GM12875 (cell line): ENCODE measurements at regions not wholly inside any gene's neighbourhood (a gene's known extent, or its start where the extent isn't known, plus 50 kb on each side); places are given as distances from the start of the nearest gene placed in this dataset.

Source experiments
- H3K4me3 ChIP-seq: one replicate; pipeline ENCODE4 v1.5.1; 2011; ENCODE audit warnings: low read depth, low read length, control low read depth
- TF ChIP-seq, protein P1 (sequence below): IDR thresholded peaks from 2 replicates; pipeline ENCODE4 v1.5.1; 2011; ENCODE audit warnings: low read depth, mild to moderate bottlenecking, control low read depth, inconsistent platforms, low read length, moderate library complexity, borderline replicate concordance; ENCODE audit not compliant: insufficient read depth

DNA sequence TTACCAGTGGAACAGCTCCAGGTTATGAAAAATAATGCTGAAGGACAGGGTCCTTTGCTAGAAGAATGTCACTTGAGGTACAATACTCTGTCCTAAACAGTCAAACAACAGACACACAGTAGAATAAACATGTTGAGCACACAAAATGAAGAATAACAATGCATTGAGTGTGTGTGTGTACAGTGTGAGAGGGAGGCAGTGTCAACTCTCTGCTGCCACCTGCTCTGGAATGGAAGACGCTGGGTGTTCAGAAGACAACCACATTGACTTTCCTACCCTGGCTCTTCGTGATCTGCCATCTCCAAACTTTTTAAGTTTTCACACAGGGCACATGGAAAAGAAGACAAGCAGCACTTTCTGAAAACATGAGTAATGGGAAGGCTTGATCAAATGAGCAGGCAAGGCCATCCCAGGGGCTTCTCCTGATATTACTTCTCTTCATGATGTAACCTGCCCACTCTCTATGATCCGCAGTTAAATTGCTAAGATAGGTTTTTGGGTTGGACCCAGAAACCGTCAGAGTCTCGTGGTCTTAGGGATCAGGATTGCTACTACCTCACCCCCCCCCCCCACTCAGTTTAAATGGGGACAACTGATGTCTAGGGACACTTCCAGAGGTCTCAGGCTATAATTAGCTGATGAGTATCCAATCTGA is 533.2 kb upstream of the TNP1 start:
- TF ChIP-seq, protein P1, sequence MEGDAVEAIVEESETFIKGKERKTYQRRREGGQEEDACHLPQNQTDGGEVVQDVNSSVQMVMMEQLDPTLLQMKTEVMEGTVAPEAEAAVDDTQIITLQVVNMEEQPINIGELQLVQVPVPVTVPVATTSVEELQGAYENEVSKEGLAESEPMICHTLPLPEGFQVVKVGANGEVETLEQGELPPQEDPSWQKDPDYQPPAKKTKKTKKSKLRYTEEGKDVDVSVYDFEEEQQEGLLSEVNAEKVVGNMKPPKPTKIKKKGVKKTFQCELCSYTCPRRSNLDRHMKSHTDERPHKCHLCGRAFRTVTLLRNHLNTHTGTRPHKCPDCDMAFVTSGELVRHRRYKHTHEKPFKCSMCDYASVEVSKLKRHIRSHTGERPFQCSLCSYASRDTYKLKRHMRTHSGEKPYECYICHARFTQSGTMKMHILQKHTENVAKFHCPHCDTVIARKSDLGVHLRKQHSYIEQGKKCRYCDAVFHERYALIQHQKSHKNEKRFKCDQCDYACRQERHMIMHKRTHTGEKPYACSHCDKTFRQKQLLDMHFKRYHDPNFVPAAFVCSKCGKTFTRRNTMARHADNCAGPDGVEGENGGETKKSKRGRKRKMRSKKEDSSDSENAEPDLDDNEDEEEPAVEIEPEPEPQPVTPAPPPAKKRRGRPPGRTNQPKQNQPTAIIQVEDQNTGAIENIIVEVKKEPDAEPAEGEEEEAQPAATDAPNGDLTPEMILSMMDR = no peak
- H3K4me3 ChIP-seq = no peak overlapping the region

DNA sequence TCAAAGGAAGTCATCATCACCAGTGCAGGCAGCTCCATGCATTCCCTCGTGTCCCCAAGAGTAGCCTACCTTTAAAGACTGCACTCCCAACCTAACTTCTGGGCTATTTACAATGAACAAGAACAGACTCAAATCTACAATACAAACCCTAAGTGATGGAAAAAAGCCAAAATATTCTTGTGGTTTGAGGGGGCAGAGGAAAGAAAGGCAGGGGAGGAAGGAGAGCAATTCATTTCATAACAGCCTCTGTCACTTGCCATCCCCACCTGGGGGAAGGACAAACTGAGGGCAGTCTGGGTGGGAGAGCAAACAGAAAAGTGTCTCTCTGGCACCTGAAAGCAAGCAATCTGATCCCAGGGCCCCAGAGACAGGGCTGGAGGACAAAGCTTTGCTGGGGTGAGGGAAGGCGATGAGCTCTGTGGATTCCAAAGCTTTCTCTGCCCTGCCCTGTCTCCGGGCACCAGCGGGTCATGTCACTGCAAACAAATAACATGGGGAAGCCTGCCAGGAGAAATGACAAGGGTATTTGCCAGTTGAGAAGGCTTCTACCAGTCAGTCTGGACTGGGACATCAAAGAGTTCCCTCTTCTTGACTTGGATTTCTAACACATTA is 528.0 kb upstream of the TNP1 start:
- TF ChIP-seq, protein P1 = no peak
- no peak overlapping the region for H3K4me3 ChIP-seq

DNA sequence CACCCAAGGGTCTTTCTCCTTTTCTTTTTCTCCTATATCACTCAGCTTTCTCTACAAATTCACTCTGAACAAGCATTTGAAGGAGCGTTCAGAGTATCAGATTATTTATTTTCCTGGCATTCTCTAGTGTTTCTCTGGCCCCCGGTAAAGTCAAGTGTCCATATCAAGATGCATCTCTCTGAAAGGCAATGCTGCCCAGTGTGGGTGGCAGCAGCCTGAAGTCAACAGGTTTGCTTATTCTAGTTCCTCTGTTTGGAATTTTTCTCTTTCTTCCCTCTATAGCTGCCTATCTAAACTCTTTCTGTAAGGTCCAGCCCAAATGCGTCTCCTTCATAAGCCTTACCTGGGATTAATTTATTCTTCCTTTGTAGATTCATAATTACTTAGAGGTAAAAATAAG is 526.2 kb upstream of the TNP1 start:
- H3K4me3 ChIP-seq = no peak overlapping the region
- TF ChIP-seq, protein P1 = no peak

DNA sequence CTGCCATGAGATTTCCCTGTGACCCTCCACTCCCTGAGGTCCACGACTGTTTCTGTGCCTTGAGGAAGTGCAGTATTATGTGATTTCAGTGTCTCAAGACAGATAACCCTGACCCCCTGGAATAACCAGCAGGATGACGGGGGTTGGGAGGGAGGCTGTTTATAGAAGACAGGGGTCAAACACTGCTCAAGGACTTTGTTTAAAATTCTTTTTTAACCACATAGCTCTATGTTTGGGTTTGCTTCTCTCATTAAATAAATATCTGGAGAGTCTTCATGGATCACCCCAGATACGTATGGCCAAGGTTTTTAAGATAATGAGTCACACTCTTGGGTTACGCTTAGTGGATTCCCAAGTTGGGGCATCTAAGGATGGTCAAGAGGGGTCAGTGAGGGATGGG is 523.8 kb upstream of the TNP1 start:
- TF ChIP-seq, protein P1 = no peak
- no peak overlapping the region for H3K4me3 ChIP-seq

DNA sequence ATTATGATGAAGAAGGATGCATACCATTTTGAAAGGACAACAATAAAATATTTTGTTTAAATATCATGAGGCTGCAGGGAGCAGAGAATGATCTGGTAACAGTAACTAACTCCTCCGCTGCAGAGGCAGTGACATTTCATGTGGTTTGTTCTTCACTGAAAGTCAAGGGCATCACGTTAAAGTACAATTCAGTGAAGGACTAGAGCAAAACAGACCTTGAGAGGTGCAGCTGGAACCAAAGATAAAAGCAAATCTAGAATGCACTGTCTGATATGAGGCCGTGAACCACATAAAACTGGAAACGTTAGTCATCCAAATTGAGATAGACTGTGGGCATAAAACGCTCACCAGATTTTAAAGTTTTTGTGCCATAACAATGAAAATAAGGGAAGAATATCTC is 522.9 kb upstream of the TNP1 start:
- TF ChIP-seq, protein P1 = no peak

DNA sequence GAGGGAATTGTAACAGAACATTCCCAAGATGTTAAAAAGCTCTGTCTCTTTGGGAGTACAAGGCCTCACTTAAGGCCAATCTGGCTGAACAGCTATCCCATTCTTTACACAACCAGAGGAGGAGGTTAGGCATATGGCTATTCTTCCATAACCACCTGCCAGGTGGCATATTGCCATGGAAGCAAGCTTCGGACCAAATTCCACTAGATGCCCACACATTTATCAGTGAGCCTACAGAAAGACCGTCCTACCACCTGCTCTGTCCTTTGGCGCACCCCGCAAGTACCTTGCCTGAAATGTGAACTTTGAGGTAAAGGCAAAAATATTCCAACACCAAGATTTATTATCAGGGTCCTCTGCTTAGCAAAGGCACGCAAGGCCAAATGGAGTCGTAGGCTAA is 519.9 kb upstream of the TNP1 start:
- TF ChIP-seq, protein P1 = no peak
- no peak overlapping the region for H3K4me3 ChIP-seq

More for the DNA sequence above, 522.9 kb upstream of the TNP1 start:
- no peak overlapping the region for H3K4me3 ChIP-seq

DNA sequence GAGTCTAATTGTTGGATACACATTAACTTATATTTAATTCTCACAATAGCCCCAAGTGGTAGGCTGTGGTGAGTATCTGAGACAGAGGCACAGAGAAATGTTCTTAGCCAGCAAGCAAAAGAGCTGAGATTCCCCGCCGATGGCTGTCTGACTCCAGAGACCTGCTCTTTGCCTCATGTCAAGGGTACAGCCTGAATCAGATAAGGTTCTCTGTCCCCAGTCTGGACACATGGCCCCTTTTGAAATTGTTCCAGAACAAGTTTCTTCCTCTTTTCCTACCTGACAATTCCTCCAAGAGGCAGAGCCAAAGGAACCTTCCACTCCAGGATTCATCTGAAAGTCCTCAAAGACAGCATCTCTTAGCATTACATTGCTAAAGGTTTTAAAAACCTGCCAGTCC is 512.9 kb upstream of the TNP1 start:
- TF ChIP-seq, protein P1 = no peak
- no peak overlapping the region for H3K4me3 ChIP-seq
